ENCODE measurements at regions not wholly inside any gene's neighbourhood (a gene's known extent, or its start where the extent isn't known, plus 50 kb on each side); places are given as distances from the start of the nearest gene placed in this dataset.

DNA sequence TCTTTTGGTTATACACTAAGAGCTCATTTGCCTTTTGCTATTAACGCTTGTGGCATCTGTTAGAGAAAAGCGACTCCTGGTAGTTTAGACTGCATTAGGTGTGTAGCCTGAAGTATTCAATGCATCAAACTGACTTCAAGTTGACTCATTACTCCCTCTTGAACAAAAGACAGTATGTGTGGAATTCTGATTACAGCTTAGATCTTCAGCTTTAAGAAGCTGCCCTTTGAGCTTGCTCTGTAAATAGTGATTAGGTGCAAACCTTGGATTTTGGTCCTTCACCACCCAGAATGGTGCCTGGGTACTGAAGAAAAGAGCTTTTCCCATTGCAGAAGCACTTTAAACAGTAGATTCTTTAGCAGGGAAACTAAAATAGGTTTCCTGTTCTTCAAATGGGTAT lies 62.1 kb downstream of the FAT3 start:
- WGBS, 2 donors: 93 to 94% methylated on average over 2 of the region's 2 CpGs
- intact Hi-C loops (cut with DNase I; ENCODE audit: low total_unique reads): no loop called here
- H3K4me3 ChIP-seq (ENCODE audit: low read depth, poor library complexity, severe bottlenecking): no peak overlapping the region
- no peak for DNase-seq (ENCODE audit: low spot score in 2 of 2)
- no peak for TF ChIP-seq POLR2A (IDR thresholded peaks at IDR 0.05)
- TF ChIP-seq, protein P1, sequence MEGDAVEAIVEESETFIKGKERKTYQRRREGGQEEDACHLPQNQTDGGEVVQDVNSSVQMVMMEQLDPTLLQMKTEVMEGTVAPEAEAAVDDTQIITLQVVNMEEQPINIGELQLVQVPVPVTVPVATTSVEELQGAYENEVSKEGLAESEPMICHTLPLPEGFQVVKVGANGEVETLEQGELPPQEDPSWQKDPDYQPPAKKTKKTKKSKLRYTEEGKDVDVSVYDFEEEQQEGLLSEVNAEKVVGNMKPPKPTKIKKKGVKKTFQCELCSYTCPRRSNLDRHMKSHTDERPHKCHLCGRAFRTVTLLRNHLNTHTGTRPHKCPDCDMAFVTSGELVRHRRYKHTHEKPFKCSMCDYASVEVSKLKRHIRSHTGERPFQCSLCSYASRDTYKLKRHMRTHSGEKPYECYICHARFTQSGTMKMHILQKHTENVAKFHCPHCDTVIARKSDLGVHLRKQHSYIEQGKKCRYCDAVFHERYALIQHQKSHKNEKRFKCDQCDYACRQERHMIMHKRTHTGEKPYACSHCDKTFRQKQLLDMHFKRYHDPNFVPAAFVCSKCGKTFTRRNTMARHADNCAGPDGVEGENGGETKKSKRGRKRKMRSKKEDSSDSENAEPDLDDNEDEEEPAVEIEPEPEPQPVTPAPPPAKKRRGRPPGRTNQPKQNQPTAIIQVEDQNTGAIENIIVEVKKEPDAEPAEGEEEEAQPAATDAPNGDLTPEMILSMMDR (IDR thresholded peaks at IDR 0.05): no peak

GRCh38 chr11:92295175-92296137 lies 70.8 kb downstream of the FAT3 start:
- DNase-seq (ENCODE audit: low spot score in 2 of 2): no peak
- intact Hi-C loops (cut with DNase I; ENCODE audit: low total_unique reads): no loop called here
- 67 to 68% methylated on average over 8 of the region's 8 CpGs for WGBS, 2 donors
- H3K4me3 ChIP-seq (ENCODE audit: low read depth, poor library complexity, severe bottlenecking): no peak overlapping the region
- no peak for TF ChIP-seq POLR2A (IDR thresholded peaks at IDR 0.05)
- TF ChIP-seq, protein P1 (IDR thresholded peaks at IDR 0.05): no peak

DNA sequence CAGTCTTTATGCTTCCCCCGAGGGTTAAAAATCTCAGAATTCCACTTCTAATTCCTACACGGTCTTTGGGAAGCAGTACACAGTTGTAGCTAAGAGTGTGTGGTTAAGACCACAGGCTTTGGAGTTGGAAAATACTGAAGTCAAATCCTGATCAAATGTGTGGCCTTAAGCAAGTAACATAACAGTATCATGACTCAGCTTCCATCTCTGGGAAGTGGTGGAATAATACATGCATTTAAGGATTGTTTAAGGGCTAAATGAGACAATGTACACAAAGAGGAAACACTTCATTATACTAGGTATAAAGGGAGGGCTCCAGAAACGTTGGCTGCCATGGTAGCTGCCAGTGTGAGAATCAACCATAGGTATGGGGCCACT lies 71.5 kb downstream of the FAT3 start:
- no peak for DNase-seq (ENCODE audit: low spot score in 2 of 2)
- TF ChIP-seq POLR2A (IDR thresholded peaks at IDR 0.05): no peak
- TF ChIP-seq, protein P1 (IDR thresholded peaks at IDR 0.05): no peak
- intact Hi-C loops (cut with DNase I; ENCODE audit: low total_unique reads): no loop called here
- no peak overlapping the region for H3K4me3 ChIP-seq (ENCODE audit: low read depth, poor library complexity, severe bottlenecking)
- WGBS, 2 donors: 70 to 71% methylated on average over 3 of the region's 3 CpGs

- WGBS, 2 donors: 75 to 78% methylated on average over 3 of the region's 3 CpGs
These were observed 73.2 kb downstream of the FAT3 start for GRCh38 chr11:92297567-92298553.

DNA sequence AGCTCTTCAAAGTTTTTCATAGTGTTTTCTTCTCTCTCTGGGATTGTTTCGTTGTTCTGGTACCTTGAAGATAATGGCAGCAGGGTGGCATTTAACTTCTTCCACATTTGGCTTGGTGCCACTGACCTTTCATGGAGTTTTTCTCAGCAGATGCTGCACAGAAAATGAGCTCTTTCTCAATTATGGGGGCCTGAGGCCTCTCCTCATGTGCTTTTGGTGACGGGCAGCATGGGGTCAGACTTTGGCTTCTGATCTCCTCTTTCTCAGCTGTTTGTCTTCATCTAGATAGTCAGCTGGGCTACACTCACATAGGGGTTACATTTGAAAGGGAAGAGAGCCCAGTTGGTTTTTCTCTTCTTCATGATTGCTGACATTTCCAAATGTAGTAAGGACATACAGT lies 76.3 kb downstream of the FAT3 start:
- no peak for DNase-seq (ENCODE audit: low spot score in 2 of 2)
- H3K4me3 ChIP-seq (ENCODE audit: low read depth, poor library complexity, severe bottlenecking): no peak overlapping the region
- TF ChIP-seq, protein P1 (IDR thresholded peaks at IDR 0.05): no peak
- TF ChIP-seq POLR2A (IDR thresholded peaks at IDR 0.05): no peak
- intact Hi-C loops (cut with DNase I; ENCODE audit: low total_unique reads): no loop called here
- 89 to 93% methylated on average over 2 of the region's 2 CpGs for WGBS, 2 donors

More at GRCh38 chr11:92297567-92298553, 73.2 kb downstream of the FAT3 start:
- no peak for TF ChIP-seq POLR2A (IDR thresholded peaks at IDR 0.05)
- TF ChIP-seq, protein P1 (IDR thresholded peaks at IDR 0.05): no peak
- no peak overlapping the region for H3K4me3 ChIP-seq (ENCODE audit: low read depth, poor library complexity, severe bottlenecking)
- no peak for DNase-seq (ENCODE audit: low spot score in 2 of 2)
- intact Hi-C loops (cut with DNase I; ENCODE audit: low total_unique reads): no loop called here
